Right atrium auricular region (tissue), 2 donors: ENCODE measurements at regions not wholly inside any gene's neighbourhood (a gene's known extent, or its start where the extent isn't known, plus 50 kb on each side); places are given as distances from the start of the nearest gene placed in this dataset.

ENCODE experiments used
- DNase-seq: peaks from one replicate; pipeline ENCODE4 v3.0.0-alpha.2; 2019; ENCODE audit warnings: low spot score
- H3K27ac ChIP-seq, 2 donors: fragments of 200-600 bp; sonication (generic); 1 replicate in 1 of 2; 2 replicates in 1 of 2; pipeline ENCODE4 v1.5.1; 2016 to 2019
- H3K27me3 ChIP-seq, 2 donors: fragments of 200-600 bp; sonication (generic); one replicate each; pipeline versions ENCODE4 v1.5.1 to v1.6.0; 2017 to 2019
- H3K36me3 ChIP-seq: fragments of 200-600 bp; sonication (generic); one replicate; pipeline ENCODE4 v1.5.1; 2016
- H3K4me1 ChIP-seq, 2 donors: fragments of 200-600 bp; sonication (generic); one replicate each; pipeline versions ENCODE4 v1.5.1 to v1.6.0; 2017 to 2019
- H3K4me3 ChIP-seq, 2 donors: fragments of 200-600 bp; sonication (generic); 1 replicate in 1 of 2; 2 replicates in 1 of 2; pipeline ENCODE4 v1.5.1; 2017 to 2019; ENCODE audit warnings: mild to moderate bottlenecking in 1 of 2, moderate library complexity in 1 of 2
- H3K9me3 ChIP-seq, 2 donors: fragments of 200-600 bp; sonication (generic); one replicate each; pipeline ENCODE4 v1.5.1; 2019
- TF ChIP-seq, protein P1 (sequence below), 2 donors: fragments of 200-600 bp; sonication (generic); IDR thresholded peaks; one replicate each; pipeline ENCODE4 v1.5.1; 2019; ENCODE audit warnings: antibody characterized with exemption in 2 of 2

DNA sequence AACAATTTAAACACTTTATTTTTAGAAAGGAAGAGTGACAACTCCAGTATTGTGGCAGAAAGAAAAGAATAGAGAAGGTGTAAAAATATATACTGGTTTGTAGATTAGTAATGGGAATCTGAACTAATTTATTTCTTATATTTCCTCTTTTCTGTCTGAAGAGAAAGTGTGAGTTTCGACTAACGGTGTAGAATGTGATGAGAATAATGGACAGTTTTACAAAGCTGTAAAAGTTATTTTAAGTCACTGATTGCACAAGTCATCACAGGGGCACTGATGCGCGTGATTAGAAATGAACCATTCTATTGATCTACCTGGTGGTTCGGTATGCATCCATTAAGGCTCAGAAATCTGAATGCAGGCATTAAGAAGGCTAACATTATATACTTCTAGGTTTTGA lies 158.5 kb upstream of the ATXN7L3B start:
- Histone ChIP-seq H3K4me3 (no peak overlapping the region), H3K36me3 (no peaks in the 10 kb centered on the region), H3K4me1 (no peaks in the 10 kb centered on the region), H3K27me3 (peaks cover 0 to 3% of the 10 kb centered on the region in 2 donors), H3K27ac (no peak overlapping the region), H3K9me3 (peaks cover 0 to 2% of the 10 kb centered on the region in 2 donors)
- TF ChIP-seq, protein P1, sequence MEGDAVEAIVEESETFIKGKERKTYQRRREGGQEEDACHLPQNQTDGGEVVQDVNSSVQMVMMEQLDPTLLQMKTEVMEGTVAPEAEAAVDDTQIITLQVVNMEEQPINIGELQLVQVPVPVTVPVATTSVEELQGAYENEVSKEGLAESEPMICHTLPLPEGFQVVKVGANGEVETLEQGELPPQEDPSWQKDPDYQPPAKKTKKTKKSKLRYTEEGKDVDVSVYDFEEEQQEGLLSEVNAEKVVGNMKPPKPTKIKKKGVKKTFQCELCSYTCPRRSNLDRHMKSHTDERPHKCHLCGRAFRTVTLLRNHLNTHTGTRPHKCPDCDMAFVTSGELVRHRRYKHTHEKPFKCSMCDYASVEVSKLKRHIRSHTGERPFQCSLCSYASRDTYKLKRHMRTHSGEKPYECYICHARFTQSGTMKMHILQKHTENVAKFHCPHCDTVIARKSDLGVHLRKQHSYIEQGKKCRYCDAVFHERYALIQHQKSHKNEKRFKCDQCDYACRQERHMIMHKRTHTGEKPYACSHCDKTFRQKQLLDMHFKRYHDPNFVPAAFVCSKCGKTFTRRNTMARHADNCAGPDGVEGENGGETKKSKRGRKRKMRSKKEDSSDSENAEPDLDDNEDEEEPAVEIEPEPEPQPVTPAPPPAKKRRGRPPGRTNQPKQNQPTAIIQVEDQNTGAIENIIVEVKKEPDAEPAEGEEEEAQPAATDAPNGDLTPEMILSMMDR (IDR thresholded peaks at IDR 0.05), result no peak
- DNase-seq, result no peak

DNA sequence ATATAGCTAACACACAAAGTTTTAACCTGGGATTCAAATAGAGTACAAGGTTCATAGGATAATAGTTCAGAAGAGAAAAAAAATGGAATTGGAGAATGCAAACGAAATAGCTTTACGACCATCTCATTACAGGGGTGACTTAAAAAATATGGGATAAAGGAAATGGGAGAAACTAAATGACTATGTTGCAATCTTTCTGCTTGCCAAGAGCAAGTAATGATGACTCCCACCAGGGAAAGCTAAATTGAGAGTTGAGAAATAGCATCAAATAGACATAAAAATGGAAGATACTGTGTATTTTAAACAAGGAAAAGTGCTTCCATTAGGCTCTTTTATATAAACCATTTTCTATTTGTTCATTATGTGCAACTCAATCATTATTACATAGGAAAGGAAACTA lies 155.7 kb upstream of the ATXN7L3B start:
- Histone ChIP-seq H3K9me3 (peaks cover 0 to 12% of the 10 kb centered on the region in 2 donors), H3K36me3 (no peaks in the 10 kb centered on the region), H3K27me3 (peaks cover 0 to 2% of the 10 kb centered on the region in 2 donors), H3K4me3 (no peak overlapping the region), H3K27ac (no peak overlapping the region), H3K4me1 (no peaks in the 10 kb centered on the region)
- DNase-seq, result no peak
- TF ChIP-seq, protein P1 (IDR thresholded peaks at IDR 0.05), result no peak

DNA sequence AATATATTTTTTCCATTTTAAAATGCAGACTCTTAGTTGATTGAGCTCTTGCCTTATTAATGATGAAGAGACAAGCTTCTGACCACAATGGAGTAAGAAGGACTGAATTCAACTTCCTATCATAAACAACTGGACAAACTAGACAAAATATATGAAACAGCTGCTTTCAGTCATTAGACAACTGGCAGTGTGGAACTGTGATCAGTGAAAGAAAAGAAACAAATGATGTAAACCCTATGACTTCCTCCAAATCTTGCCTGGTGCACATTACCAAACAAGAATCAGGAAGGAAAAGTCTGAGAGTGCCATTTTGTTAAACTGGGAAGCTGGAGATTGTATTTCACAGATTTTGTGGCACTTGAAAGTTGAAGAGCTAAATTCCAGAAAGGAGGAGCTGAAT lies 154.7 kb upstream of the ATXN7L3B start:
- Histone ChIP-seq H3K4me3 (no peak overlapping the region), H3K4me1 (no peaks in the 10 kb centered on the region), H3K9me3 (peaks cover 0 to 12% of the 10 kb centered on the region in 2 donors), H3K27ac (no peak overlapping the region), H3K36me3 (no peaks in the 10 kb centered on the region), H3K27me3 (no peaks in the 10 kb centered on the region)
- TF ChIP-seq, protein P1 (IDR thresholded peaks at IDR 0.05), result no peak
- DNase-seq, result no peak

DNA sequence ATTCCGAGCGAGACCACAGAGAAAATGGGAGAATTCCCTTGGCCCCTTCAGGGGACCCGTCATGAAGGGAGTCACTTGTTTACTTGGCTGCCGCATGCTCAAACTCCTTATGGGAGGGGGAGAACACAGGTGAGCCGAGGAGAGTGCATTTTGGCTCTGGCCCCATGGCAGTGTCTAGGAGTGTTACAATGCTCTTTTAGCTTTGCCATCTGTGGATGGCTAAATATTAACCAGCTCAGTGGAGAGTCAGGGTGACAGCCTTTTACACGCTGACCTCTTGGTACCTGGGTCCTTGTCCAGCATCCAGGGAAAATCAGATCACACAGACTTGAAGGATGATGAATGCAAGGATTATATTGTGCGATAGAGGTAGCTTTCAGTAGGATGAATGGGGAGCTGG lies 146.4 kb upstream of the ATXN7L3B start:
- Histone ChIP-seq H3K4me3 (no peak overlapping the region), H3K36me3 (no peaks in the 10 kb centered on the region), H3K9me3 (peaks cover 0 to 1% of the 10 kb centered on the region in 2 donors), H3K4me1 (no peaks in the 10 kb centered on the region), H3K27me3 (no peaks in the 10 kb centered on the region), H3K27ac (no peak overlapping the region)
- no peak for DNase-seq
- TF ChIP-seq, protein P1 (IDR thresholded peaks at IDR 0.05), result no peak

DNA sequence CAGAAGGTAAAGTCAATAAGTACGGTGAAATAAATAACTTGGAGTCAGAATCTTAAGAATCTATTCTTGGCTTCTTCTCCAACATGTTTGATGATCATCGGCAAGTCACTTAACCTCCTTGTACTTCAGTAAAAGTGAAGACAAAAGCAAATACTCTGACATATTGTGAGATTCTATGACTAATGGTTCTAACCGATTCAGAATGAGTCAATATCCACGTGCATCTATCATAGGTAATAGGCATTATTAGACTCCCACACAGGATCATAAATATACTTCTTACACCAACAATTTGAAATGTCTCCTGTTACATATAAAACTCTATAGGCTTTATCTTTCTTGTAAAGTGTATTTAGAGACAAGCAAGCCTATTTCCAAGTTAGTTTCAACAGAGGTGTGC lies 144.4 kb upstream of the ATXN7L3B start:
- Histone ChIP-seq H3K4me1 (no peaks in the 10 kb centered on the region), H3K4me3 (no peak overlapping the region), H3K36me3 (no peaks in the 10 kb centered on the region), H3K27ac (no peak overlapping the region), H3K9me3 (no peaks in the 10 kb centered on the region), H3K27me3 (no peaks in the 10 kb centered on the region)
- no peak for DNase-seq
- TF ChIP-seq, protein P1 (IDR thresholded peaks at IDR 0.05), result no peak

DNA sequence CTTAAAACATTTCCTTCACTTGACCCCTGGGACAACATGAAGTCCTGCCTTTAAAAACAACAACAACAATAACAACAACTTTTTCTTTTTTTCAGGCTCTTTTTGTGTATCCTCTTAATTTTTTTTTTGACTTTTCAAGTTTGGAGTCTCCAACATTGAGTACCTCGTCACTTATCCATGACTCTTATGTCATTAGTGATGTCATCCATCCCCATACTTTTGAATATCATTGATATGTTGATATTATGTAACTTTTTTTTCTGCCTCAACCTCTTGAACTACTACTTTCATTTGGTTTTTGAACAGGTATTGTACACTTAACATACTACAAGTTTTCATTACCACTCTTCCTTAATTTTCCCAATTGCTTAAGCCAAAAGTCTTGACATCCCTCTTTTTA lies 143.0 kb upstream of the ATXN7L3B start:
- no peaks in the 10 kb centered on the region for H3K9me3 ChIP-seq
- H3K27me3 ChIP-seq, result no peaks in the 10 kb centered on the region
- no peak for DNase-seq
- no peak overlapping the region for H3K4me3 ChIP-seq
- no peaks in the 10 kb centered on the region for H3K4me1 ChIP-seq
- no peaks in the 10 kb centered on the region for H3K36me3 ChIP-seq
- no peak overlapping the region for H3K27ac ChIP-seq
- TF ChIP-seq, protein P1 (IDR thresholded peaks at IDR 0.05), result no peak
